Activated naive CD8-positive, alpha-beta T cell treated with anti-CD3 and anti-CD28 coated beads, Interleukin-2, amount 50 U/mL, for 24 hours (primary cell): ENCODE measurements at regions not wholly inside any gene's neighbourhood (a gene's known extent, or its start where the extent isn't known, plus 50 kb on each side); places are given as distances from the start of the nearest gene placed in this dataset.
"Not testable (repeated sequence)": the region's sequence is repeated elsewhere in the genome, so short reads cannot be mapped to it uniquely, and the experiment has no call there.

Source experiments
- ATAC-seq: fragments of 150-1000 bp; cut with Tn5 transposase; one replicate; pipeline ENCODE4 v1.10.0; 2021
- DNase-seq: peaks from one replicate; pipeline ENCODE4 v3.0.0; 2021
- H3K27ac Mint-ChIP-seq: one replicate; pipeline ENCODE4 v1.8.0; 2021; ENCODE audit warnings: mild to moderate bottlenecking, mixed read lengths
- H3K27me3 Mint-ChIP-seq: one replicate; pipeline ENCODE4 v1.8.0; 2021; ENCODE audit warnings: mixed read lengths
- H3K36me3 Mint-ChIP-seq: one replicate; pipeline ENCODE4 v1.8.0; 2021; ENCODE audit warnings: low read depth, mixed read lengths
- H3K4me1 Mint-ChIP-seq: one replicate; pipeline ENCODE4 v1.8.0; 2021; ENCODE audit warnings: mixed read lengths
- H3K4me3 Mint-ChIP-seq: one replicate; pipeline ENCODE4 v1.8.0; 2021; ENCODE audit warnings: mild to moderate bottlenecking, moderate library complexity, mixed read lengths
- H3K9me3 Mint-ChIP-seq: one replicate; pipeline ENCODE4 v1.8.0; 2021; ENCODE audit warnings: mixed read lengths

GRCh38 chr4:141469392-141469791, 167.0 kb upstream of the IL15 start:
- Mint-ChIP-seq H3K9me3 (no peaks in the 10 kb centered on the region), H3K27ac (no peak overlapping the region), H3K27me3 (peaks cover 1% of the 10 kb centered on the region), H3K4me1 (no peaks in the 10 kb centered on the region), H3K36me3 (no peaks in the 10 kb centered on the region), H3K4me3 (no peak overlapping the region)
- DNase-seq: no peak
- ATAC-seq: no peak

DNA sequence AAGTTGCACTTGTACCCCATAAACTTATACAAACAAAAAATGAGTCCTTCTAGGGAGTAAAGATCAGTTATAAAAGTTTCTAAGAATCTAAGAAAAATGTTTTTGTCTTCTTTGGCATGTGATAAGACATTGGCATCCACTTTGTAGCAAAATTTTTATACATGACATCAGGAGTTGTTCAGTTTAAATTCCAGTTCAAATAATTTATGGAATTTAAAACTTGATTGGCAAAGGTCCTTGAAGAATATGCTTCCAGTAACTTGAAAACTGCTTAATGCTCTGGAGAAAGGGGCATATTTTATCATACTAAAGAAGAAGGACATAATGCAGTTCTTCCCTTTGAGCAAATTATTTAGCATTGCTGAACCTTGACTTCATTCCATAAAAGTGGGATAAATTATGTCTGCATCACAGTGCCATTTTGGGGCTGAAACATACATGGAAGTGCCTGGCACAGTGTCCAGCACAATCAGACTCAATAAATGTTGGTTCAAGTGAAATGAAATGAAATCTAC, 163.3 kb upstream of the IL15 start:
- DNase-seq (no peak), ATAC-seq (no peak)
- no peaks in the 10 kb centered on the region for H3K27me3 Mint-ChIP-seq
- no peaks in the 10 kb centered on the region for H3K36me3 Mint-ChIP-seq
- H3K27ac Mint-ChIP-seq: no peak overlapping the region
- H3K4me3 Mint-ChIP-seq: no peak overlapping the region
- H3K4me1 Mint-ChIP-seq: no peaks in the 10 kb centered on the region
- no peaks in the 10 kb centered on the region for H3K9me3 Mint-ChIP-seq

- no peak overlapping the region for H3K4me3 Mint-ChIP-seq
- H3K27ac Mint-ChIP-seq: no peak overlapping the region
- ATAC-seq (no peak), DNase-seq (no peak)
- H3K27me3 Mint-ChIP-seq: no peaks in the 10 kb centered on the region
- H3K9me3 Mint-ChIP-seq: no peaks in the 10 kb centered on the region
- H3K36me3 Mint-ChIP-seq: no peaks in the 10 kb centered on the region
- no peaks in the 10 kb centered on the region for H3K4me1 Mint-ChIP-seq
Observed at GRCh38 chr4:141473952-141474351, 162.4 kb upstream of the IL15 start.

- DNase-seq: no peak
Observed at GRCh38 chr4:141480950-141481349, 155.4 kb upstream of the IL15 start.

GRCh38 chr4:141484298-141484697, 152.1 kb upstream of the IL15 start:
- not testable (repeated sequence) for H3K4me1 Mint-ChIP-seq, H3K27ac Mint-ChIP-seq

More at GRCh38 chr4:141480950-141481349, 155.4 kb upstream of the IL15 start:
- Mint-ChIP-seq H3K9me3 (peaks cover 38% of the 10 kb centered on the region), H3K36me3 (no peaks in the 10 kb centered on the region), H3K4me3 (no peak overlapping the region), H3K27ac (no peak overlapping the region), H3K27me3 (no peaks in the 10 kb centered on the region), H3K4me1 (no peaks in the 10 kb centered on the region)
- no peak for ATAC-seq

DNA sequence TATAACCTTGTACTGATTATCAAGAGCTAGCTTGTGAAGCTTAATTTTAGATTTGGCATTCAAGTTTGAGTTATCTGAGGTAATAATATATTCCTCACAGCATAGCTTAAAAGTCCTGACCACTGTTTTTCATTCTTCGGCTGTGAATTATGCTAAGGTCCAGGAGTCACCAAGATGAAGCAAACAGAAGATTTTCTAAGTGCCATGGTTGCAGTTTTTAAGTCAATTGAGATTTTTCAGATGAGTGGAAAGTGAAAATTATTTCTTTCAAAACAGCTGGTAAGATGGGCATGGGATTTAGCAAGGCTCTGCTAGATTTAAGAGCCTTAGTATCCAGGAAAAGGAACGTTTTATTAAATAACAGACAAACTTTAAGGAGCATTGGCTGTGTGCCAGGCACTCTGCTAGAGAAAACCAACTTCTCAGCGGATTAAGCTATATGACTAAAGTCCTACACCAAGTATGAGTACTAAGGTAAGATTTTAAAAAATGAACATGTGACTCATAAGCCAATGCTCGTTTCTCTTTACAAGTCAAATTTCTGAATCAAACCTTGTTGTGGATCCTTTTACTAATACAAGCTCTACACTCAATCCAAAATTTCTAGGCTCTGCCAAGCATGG, 149.9 kb upstream of the IL15 start:
- DNase-seq: no peak
- no peak for ATAC-seq
- Mint-ChIP-seq H3K36me3 (no peaks in the 10 kb centered on the region), H3K4me3 (no peak overlapping the region), H3K27me3 (peaks cover 2% of the 10 kb centered on the region), H3K9me3 (peaks cover 25% of the 10 kb centered on the region), H3K4me1 (no peaks in the 10 kb centered on the region), H3K27ac (no peak overlapping the region)

More at GRCh38 chr4:141484298-141484697, 152.1 kb upstream of the IL15 start:
- DNase-seq, H3K27me3 Mint-ChIP-seq, ATAC-seq, H3K4me3 Mint-ChIP-seq, H3K36me3 Mint-ChIP-seq: not testable (repeated sequence)
- peaks cover 45% of the 10 kb centered on the region for H3K9me3 Mint-ChIP-seq

DNA sequence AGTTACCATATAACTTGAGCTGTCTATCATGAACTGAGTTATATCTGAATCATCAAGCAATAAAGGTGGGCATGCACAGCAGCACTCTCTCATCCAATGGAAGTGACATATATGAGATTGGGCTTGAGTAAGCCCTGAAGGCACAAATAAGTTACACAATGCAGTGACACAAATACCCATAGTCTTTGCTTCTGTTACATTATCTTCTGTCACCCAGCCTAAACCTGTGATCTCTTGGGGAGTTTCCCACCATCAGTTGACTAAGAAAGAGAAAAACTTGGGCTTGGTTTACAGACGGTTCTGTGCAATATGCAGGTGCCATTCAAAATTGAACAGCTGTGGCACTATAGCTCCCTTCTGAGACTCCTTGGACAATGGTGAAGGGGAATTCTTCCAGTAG, 138.8 kb upstream of the IL15 start:
- no peak overlapping the region for H3K4me3 Mint-ChIP-seq
- no peaks in the 10 kb centered on the region for H3K9me3 Mint-ChIP-seq
- DNase-seq (no peak), ATAC-seq (no peak)
- H3K4me1 Mint-ChIP-seq: no peaks in the 10 kb centered on the region
- H3K27me3 Mint-ChIP-seq: no peaks in the 10 kb centered on the region
- no peaks in the 10 kb centered on the region for H3K36me3 Mint-ChIP-seq
- no peak overlapping the region for H3K27ac Mint-ChIP-seq

- no peak overlapping the region for H3K27ac Mint-ChIP-seq
- H3K36me3 Mint-ChIP-seq: no peaks in the 10 kb centered on the region
- H3K4me3 Mint-ChIP-seq: no peak overlapping the region
- ATAC-seq (no peak), DNase-seq (no peak)
- no peaks in the 10 kb centered on the region for H3K4me1 Mint-ChIP-seq
- no peaks in the 10 kb centered on the region for H3K9me3 Mint-ChIP-seq
- no peaks in the 10 kb centered on the region for H3K27me3 Mint-ChIP-seq
Observed at GRCh38 chr4:141499261-141499853, 137.0 kb upstream of the IL15 start.

DNA sequence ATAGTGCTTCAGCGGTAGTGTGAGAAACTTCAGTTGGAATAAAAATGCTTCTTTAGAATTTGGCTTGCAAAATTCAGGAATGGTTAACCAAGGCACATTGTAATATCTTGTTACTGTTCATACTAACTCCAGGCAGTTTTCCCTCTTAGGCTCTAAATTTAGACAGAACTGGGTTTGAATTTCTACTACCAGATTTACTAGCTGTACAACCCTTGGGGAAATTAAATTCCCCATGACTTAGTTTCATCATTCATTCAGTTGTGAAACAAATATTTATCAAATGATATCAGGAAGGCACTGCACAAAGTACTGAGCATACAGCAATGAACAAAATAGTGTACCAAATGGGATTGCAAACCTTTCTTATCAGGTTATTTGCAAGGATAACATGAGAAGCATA, 135.0 kb upstream of the IL15 start:
- Mint-ChIP-seq H3K36me3 (no peaks in the 10 kb centered on the region), H3K27ac (no peak overlapping the region), H3K4me3 (no peak overlapping the region), H3K27me3 (no peaks in the 10 kb centered on the region), H3K4me1 (no peaks in the 10 kb centered on the region), H3K9me3 (no peaks in the 10 kb centered on the region)
- ATAC-seq: no peak
- no peak for DNase-seq

DNA sequence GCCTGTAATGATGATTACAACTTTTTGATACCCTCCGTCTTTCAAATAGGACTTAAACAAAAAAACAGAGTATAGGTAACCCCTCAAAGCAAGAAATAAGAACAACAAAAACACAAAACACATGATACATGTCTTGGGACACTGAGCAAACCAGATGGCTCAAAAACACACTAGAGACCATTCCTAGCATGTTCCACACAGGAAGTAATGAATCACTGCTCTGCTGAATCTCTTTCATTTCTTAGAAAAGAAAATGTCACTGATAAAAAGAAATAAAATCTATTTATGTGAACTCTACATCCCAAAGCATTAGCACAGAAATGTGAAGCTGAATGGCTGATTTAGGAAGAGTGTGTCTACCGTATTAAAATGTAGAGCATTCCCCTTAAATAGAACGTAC, 134.5 kb upstream of the IL15 start:
- Mint-ChIP-seq H3K27me3 (no peaks in the 10 kb centered on the region), H3K36me3 (no peaks in the 10 kb centered on the region), H3K4me1 (no peaks in the 10 kb centered on the region), H3K27ac (no peak overlapping the region), H3K4me3 (no peak overlapping the region), H3K9me3 (no peaks in the 10 kb centered on the region)
- ATAC-seq (no peak), DNase-seq (no peak)

- H3K9me3 Mint-ChIP-seq: no peaks in the 10 kb centered on the region
- no peaks in the 10 kb centered on the region for H3K36me3 Mint-ChIP-seq
- no peaks in the 10 kb centered on the region for H3K27me3 Mint-ChIP-seq
- no peak overlapping the region for H3K27ac Mint-ChIP-seq
- ATAC-seq (no peak), DNase-seq (no peak)
- H3K4me3 Mint-ChIP-seq: no peak overlapping the region
- H3K4me1 Mint-ChIP-seq: no peaks in the 10 kb centered on the region
Observed at GRCh38 chr4:141502755-141503154, 133.6 kb upstream of the IL15 start.

- H3K4me1 Mint-ChIP-seq: no peaks in the 10 kb centered on the region
- H3K36me3 Mint-ChIP-seq: peaks cover 2% of the 10 kb centered on the region
- H3K4me3 Mint-ChIP-seq: no peak overlapping the region
- H3K27me3 Mint-ChIP-seq: no peaks in the 10 kb centered on the region
- no peak for DNase-seq
- H3K9me3 Mint-ChIP-seq: peaks cover 2% of the 10 kb centered on the region
- no peak overlapping the region for H3K27ac Mint-ChIP-seq
- no peak for ATAC-seq
Observed at GRCh38 chr4:141503260-141503659, 133.1 kb upstream of the IL15 start.

DNA sequence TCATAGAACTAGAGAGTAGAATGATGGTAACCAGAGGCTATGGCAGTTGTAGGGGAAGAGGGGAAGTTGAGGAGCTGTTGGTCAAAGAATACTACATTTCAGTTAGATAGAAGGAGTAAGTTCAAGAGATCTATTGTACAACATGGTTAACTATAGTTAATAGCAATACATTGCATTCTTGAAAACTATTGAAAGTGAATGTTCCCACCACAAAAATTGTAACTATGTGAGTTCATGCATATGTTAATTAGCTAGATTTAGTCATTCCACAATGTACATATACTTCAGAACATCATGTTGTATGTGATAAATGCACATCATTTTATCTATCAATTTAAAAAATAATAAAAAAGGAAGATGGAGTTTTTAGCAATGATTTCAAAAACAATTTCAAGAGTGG, 125.3 kb upstream of the IL15 start:
- H3K27me3 Mint-ChIP-seq: no peaks in the 10 kb centered on the region
- H3K36me3 Mint-ChIP-seq: peaks cover 2% of the 10 kb centered on the region
- H3K4me3 Mint-ChIP-seq: no peak overlapping the region
- H3K4me1 Mint-ChIP-seq: no peaks in the 10 kb centered on the region
- no peak overlapping the region for H3K27ac Mint-ChIP-seq
- no peak for ATAC-seq
- no peak for DNase-seq
- H3K9me3 Mint-ChIP-seq: peaks cover 8% of the 10 kb centered on the region

DNA sequence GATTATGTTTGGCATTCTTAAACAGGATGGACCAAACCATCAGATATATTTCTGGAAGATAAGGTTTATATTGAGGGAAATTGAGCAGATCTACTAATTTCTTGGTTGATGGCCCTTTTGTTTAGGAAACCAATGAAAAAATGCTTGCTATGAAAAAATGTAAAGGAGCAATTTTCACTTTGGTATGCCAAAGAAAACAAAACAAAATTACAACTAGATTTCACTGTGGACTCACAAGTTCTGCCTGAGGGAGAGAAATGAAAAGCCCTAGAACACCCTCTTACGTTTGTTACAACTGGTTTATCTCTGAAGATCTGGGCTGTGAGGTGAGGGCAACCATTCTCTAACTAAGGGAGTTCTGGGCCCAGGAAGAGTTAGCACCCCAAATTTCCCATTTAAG, 122.5 kb upstream of the IL15 start:
- H3K27me3 Mint-ChIP-seq: no peaks in the 10 kb centered on the region
- ATAC-seq (no peak), DNase-seq (no peak)
- H3K9me3 Mint-ChIP-seq: no peaks in the 10 kb centered on the region
- H3K4me3 Mint-ChIP-seq: no peak overlapping the region
- no peaks in the 10 kb centered on the region for H3K4me1 Mint-ChIP-seq
- no peak overlapping the region for H3K27ac Mint-ChIP-seq
- H3K36me3 Mint-ChIP-seq: no peaks in the 10 kb centered on the region

GRCh38 chr4:141518222-141518621, 118.2 kb upstream of the IL15 start:
- Mint-ChIP-seq H3K4me1 (no peaks in the 10 kb centered on the region), H3K36me3 (no peaks in the 10 kb centered on the region), H3K4me3 (no peak overlapping the region), H3K9me3 (no peaks in the 10 kb centered on the region), H3K27me3 (no peaks in the 10 kb centered on the region), H3K27ac (no peak overlapping the region)
- ATAC-seq (no peak), DNase-seq (no peak)
